HG02798 (cell line): ENCODE measurements at regions not wholly inside any gene's neighbourhood (a gene's known extent, or its start where the extent isn't known, plus 50 kb on each side); places are given as distances from the start of the nearest gene placed in this dataset.
"Not testable (repeated sequence)": the region's sequence is repeated elsewhere in the genome, so short reads cannot be mapped to it uniquely, and the experiment has no call there.

ENCODE experiments used
- ATAC-seq: cut with Tn5 transposase; IDR thresholded peaks from one replicate; pipeline ENCODE4 v1.9.1; 2021; ENCODE audit warnings: mild to moderate bottlenecking; ENCODE audit not compliant: unreplicated experiment, poor library complexity

GRCh38 chrX:13428053-13428786 is 108.4 kb upstream of the ATXN3L start:
- ATAC-seq: no peak

DNA sequence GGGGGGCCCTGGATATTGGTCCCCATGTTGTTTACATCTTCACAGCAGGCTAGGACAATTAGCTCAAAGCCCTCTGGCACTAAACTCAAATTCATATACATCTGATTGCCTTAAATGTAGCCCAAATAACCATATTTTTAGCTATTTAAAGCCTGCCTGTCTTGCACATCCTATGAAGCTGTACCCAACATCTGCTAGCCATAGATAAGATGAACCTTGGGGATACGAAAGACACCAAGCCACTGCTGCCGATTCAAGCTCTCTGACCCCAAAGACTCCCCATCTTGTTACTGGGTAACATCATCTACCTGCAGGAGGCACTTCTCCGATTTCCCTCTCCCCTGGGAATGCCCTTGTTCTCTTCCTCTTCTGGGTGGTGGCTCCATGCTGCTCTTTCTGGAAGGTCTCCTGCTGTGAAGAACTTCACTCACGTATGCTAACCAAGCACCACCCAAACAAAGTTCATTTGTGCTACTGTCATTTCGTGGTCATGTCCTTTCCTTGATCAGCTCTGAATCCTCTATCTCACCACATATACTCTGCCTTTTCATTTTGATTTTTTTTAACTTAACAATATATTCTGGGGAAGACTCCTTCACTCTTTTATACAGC is 107.7 kb upstream of the ATXN3L start:
- no peak for ATAC-seq

DNA sequence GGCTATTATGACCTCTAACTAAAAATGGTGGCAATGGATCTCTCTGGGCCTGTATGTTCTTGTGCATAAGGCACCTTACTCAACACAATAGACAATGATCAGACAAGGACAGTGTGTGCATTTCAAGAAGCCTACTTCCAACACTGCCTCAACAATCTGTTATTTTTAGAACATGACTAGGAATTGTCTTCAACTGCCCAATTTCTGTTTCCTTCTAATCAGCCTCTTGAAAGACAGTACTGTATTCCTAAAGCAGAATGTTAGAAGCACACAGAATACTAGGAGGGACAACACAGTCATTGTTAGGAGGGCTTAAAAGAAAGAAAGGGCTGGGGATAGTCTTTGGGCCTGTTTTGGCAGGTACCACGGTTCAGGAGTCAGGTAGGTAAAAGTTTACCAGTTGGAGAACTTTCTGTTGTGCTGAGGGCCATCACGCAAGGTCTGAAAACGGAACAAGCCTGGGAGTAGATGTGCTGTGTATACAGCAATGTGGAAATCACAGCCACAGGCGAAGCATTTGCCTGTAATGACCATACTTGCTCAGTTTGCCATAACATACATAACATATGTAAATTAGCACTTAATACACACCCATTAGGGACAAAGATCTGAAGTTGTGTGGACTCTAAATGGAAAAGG is 100.8 kb upstream of the ATXN3L start:
- ATAC-seq: no peak

GRCh38 chrX:13419918-13420317 is 100.1 kb upstream of the ATXN3L start:
- no peak for ATAC-seq

GRCh38 chrX:13419276-13419675 is 99.4 kb upstream of the ATXN3L start:
- no peak for ATAC-seq

- no peak for ATAC-seq
Observed at GRCh38 chrX:13418126-13419097, 98.6 kb upstream of the ATXN3L start.

GRCh38 chrX:13415509-13415908 is 95.7 kb upstream of the ATXN3L start:
- ATAC-seq: no peak

- ATAC-seq: no peak
Observed at GRCh38 chrX:13414006-13414647, 94.3 kb upstream of the ATXN3L start.

- no peak for ATAC-seq
Observed at GRCh38 chrX:13412208-13412600, 92.4 kb upstream of the ATXN3L start.

- ATAC-seq: no peak
Observed at GRCh38 chrX:13411496-13412207, 91.8 kb upstream of the ATXN3L start.

- ATAC-seq: not testable (repeated sequence)
Observed at GRCh38 chrX:13408599-13408998, 88.7 kb upstream of the ATXN3L start.

GRCh38 chrX:13404777-13405176 is 84.9 kb upstream of the ATXN3L start:
- not testable (repeated sequence) for ATAC-seq

GRCh38 chrX:13404364-13404763 is 84.5 kb upstream of the ATXN3L start:
- ATAC-seq: no peak

DNA sequence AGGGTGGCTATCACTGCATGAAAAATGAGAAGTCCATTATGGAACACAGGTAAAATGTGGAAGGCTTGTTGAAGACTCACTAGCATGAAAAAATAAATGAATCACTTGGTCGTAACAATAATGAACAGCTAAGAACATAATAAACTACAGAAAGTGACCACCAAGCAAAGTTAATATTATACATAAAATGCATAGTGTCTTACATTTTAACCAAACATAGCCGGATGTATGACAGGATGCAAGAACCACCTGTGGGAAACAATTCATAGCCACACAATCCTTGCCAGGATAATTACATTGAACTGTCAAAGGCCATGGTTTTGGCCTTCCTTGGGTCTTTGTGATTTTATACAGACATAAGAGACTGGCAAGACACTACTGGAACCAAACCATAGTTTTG is 81.9 kb upstream of the ATXN3L start:
- ATAC-seq: no peak

- ATAC-seq: no peak
Observed at GRCh38 chrX:13398839-13399238, 79.0 kb upstream of the ATXN3L start.

- no peak for ATAC-seq
Observed at GRCh38 chrX:13397878-13398818, 78.3 kb upstream of the ATXN3L start.

DNA sequence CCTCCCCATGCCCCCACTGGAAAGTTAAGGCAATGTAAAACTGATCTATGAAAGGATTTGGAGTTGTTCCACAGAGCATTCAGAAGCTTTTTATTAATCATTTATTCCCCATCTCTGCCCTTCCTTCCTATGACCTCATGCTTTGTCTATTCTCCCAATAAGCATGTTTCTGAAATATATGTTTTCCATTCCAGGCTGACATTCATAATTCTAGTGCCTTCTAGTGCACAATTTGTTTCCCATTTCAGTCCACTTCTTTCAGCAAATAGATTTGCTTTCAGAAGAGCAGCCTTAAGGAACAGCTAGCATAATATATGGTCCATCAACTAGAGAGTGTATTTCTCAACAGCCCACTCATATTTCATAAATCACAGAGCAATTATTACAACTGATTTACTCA is 77.1 kb upstream of the ATXN3L start:
- no peak for ATAC-seq

- no peak for ATAC-seq
Observed at GRCh38 chrX:13389501-13389900, 69.6 kb upstream of the ATXN3L start.
